Head of caudate nucleus (tissue), 42 donors: ENCODE measurements at regions not wholly inside any gene's neighbourhood (a gene's known extent, or its start where the extent isn't known, plus 50 kb on each side); places are given as distances from the start of the nearest gene placed in this dataset.
A peak's percentile ranks its signal among the peaks of the same experiment; 100 is the strongest.
"Not testable (repeated sequence)": the region's sequence is repeated elsewhere in the genome, so short reads cannot be mapped to it uniquely, and the experiment has no call there.

Experiments used
- DNase-seq, 42 donors: peaks; one replicate each; pipeline versions ENCODE4 v3.0.0 to v3.0.0-alpha.2; 2020 to 2021; ENCODE audit warnings: mixed read lengths in 7 of 42
- intact Hi-C: fragments of 100-400 bp; cut with DNase I; formaldehyde crosslinking; loops from one replicate; pipeline ENCODE4 v1.15.0; 2022

DNA sequence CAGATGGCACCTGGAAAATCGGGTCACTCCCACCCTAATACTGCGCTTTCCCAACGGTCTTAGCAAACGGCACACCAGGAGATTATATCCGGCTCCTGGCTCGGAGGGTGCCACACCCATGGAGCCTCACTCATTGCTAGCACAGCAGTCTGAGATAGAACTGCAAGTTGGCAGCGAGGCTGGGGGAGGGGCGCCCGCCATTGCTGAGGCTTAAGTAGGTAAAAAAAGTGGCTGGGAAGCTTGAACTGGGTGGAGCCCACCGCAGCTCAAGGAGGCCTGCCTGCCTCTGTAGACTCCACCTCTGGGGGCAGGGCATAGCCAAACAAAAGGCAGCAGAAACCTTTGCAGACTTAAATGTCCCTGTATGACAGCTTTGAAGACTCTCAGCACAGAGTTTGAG, 189.6 kb upstream of the GPR149 start:
- DNase-seq, intact Hi-C loops: not testable (repeated sequence)

DNA sequence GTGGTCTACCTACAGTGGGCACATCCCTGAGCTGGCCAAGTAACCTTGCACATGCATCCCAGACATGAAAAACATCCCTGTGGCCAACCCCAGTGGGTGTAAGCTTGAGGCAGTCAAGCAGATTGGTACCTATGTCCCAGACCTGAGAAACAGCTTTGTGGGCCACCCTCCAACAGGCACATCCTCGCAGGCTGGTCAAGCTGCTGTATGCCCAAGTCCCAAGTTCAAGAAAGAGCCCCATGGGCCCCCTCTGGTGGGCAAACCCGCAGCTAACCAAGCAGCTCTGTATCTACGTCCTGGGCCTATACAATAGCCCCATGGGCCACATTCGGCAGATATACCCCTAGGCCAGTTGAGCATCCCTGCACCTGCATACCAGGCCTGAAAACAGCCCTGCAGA, 186.3 kb upstream of the GPR149 start:
- intact Hi-C loops: no loop called here
- no peak for DNase-seq

DNA sequence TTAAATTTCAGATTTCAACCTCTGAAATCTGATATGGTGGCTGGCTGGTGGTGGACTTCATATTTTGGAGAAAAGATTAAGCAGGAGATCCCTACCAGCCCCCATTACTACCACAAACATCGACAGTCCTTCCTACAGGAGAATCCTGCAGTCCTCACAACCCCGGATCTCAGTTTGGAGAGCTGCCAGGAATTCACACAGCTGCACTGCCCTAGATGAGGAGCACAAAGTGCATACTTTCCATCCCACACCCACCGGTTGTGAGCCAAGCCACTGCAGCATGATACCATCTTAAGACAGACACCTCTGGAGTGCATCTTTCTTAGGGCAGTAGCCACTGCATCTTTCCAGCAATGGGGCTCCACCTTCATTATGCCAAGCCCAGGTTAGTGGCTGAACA, 185.5 kb upstream of the GPR149 start:
- no peak for DNase-seq
- intact Hi-C loops: no loop called here

- DNase-seq: peak in 3 of 42 donors; percentile 2 to 20 (median 5)
- intact Hi-C loops: no loop called here
Measured at GRCh38 chr3:154614601-154615000, 184.6 kb upstream of the GPR149 start.

- intact Hi-C loops: no loop called here
- DNase-seq: peak in 1 of 42 donors; percentile 12
Measured at GRCh38 chr3:154614078-154614477, 184.1 kb upstream of the GPR149 start.

DNA sequence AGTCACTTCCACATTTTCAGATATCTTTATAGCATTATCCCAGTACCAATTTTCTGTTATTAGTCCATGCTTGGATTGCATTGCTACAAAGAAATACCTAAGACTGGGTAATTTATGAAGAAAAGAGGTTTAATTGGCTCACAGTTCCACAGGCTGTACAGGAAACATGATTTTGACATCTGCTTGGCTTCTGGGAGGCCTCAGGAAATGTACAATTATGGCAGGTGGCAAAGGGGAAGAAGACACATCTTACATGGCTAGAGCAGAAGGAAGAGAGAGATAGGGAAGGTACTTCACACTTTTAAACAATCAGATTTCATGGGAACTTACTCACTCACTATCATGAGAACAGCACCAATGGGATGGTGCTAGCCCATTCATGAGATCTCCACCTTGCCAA, 172.3 kb upstream of the GPR149 start:
- no peak for DNase-seq
- intact Hi-C loops: no loop called here

DNA sequence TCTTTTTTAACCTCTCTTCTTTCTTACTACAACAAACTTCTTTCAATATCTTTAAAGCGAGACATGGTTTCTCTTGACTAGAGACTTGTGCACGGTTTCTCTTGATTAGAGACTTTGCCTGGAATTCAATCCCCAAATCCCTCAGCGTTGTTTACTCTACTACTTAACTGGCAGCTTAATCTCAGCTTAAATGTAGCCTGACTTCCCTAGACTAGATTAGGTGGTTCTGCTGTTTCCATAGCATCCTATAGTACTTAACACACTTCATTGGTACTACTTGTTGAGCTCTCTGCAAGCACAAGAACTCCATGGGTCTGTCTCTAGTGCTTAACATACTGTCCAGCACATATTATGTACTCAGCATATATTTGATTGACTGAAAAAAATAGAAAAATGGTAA, 168.2 kb upstream of the GPR149 start:
- intact Hi-C loops: no loop called here

DNA sequence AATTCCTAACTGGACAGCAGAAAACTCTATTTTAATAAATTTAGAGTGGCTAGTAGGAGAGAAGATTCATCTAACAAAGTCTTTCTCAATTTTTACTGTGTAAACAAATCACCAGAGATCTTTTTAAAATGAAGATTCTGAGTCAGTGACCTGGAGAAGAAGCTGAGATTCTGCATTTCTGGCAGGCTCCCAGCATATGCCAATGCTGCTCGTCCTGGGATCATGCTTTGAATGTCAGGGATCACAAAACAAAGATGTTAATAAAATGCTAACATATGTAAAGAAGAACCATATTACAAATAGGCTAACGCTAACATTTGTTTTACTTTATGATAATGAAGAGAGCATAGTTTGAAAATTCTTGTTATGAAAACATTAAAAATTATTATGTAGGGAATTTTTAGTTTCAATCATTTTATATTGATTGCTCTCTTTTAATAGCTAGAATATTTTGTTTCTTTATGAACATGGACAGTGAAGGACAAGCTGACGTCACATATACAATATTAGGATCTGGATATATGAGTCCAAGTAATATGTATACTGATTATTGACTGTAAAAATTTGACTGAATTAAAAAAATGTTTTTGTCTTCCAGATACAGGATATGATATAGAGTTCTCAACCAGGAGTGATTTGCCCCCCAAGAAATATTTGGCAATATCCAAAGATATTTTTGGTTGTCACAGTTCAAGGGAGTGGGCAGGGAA, 160.8 kb upstream of the GPR149 start:
- intact Hi-C loops: no loop called here
- no peak for DNase-seq

More for the DNA sequence above, 168.2 kb upstream of the GPR149 start:
- no peak for DNase-seq

- no peak for DNase-seq
- intact Hi-C loops: no loop called here
Measured at GRCh38 chr3:154588831-154589230, 158.8 kb upstream of the GPR149 start.

DNA sequence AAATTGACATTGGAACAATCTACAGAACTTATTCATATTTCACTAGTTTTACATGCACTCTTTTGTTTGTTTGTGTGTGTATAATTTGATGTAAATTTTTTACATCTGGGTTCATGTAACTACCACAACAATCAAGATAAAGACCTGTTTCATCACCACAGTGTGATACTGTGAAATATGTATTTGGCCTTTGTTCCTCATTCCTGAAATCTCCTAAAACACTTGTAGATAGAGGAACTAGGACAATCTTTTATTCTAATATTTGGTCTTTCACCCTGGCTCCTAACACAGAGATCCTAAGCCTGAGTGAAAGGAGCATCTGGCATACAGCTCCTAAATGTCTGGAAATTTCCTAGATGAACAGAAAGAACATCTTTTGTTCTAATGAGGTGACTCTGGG, 155.0 kb upstream of the GPR149 start:
- no peak for DNase-seq
- intact Hi-C loops: no loop called here

DNA sequence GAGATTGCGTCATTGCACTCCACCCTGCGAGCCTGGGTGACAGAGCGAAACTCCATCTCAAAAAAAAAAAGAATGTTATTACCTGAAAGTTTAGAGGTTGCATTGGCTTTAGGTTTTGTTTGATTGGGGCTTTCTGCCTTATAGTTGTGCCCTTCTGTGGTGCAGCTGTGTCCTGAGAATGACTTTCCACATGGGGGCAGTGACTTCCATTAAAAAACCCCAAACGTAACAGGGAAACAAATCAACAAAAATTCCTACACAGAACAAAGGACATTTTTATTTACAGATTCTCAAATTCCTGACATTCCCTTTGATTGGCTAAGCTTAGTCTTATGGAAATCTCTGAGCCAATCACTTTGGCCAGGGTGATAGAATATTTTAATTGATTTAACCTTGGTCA, 154.1 kb upstream of the GPR149 start:
- no peak for DNase-seq
- intact Hi-C loops: no loop called here

GRCh38 chr3:154583086-154583634, 153.2 kb upstream of the GPR149 start:
- intact Hi-C loops: no loop called here
- DNase-seq: no peak

DNA sequence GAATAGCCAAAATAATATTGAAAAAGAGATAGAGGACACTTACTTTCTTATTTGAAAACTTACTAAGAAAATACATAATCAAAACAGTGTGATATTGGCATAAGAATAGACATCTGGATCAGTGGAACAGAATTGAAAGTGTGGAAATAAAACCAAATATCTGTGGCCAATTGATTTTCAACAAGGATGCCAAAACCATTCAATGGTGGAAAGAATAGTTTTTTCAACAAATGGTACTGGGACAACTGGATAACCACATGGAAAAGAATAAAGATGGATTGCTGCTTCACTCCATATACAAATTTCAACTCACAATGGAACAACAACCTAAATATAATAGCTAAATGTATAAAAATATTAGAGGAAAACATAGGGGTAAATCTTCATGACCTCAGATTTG, 152.5 kb upstream of the GPR149 start:
- intact Hi-C loops: no loop called here
- DNase-seq: no peak

GRCh38 chr3:154571553-154572226, 141.7 kb upstream of the GPR149 start:
- intact Hi-C loops: no loop called here
- DNase-seq: no peak

DNA sequence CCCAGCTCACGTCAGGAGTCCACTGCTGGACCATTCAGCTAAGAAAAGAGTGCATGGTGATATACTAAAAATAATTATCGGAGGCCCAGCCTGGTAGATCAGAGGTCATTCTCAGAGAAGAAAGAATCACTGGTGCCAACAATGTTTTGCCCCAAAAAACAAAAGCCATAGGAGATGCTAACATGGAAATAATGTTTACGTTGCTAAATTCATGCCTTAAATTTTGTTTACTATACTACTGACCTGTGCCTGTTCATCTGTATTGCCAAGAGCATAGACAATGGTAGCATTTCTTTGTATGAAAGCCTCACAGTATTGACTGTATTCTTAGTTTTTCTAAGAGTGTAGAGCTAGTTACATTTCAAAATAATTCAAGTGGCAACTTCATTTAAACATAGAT, 138.1 kb upstream of the GPR149 start:
- intact Hi-C loops: no loop called here

GRCh38 chr3:154559623-154560022, 129.6 kb upstream of the GPR149 start:
- intact Hi-C loops: no loop called here
- no peak for DNase-seq

More for the DNA sequence above, 138.1 kb upstream of the GPR149 start:
- no peak for DNase-seq

DNA sequence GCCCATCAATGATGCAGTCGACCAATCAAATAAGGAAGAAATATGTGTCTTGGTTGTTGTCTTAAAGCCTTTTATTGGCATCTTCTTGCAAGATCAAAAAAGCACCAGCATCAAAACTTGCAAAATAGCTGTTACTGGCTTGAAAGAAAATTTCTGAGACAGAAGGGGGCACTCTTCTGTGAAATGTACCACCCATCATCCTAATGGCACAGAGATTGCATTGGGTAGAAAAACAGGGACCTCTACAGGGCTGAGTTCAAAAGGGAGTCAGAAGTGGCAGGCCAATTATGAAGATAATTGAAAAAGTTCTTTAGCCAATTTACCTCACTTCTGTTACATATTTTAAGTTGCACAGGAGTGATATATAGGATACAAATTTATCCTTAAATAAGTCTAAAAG, 122.3 kb upstream of the GPR149 start:
- no peak for DNase-seq
- intact Hi-C loops: no loop called here

DNA sequence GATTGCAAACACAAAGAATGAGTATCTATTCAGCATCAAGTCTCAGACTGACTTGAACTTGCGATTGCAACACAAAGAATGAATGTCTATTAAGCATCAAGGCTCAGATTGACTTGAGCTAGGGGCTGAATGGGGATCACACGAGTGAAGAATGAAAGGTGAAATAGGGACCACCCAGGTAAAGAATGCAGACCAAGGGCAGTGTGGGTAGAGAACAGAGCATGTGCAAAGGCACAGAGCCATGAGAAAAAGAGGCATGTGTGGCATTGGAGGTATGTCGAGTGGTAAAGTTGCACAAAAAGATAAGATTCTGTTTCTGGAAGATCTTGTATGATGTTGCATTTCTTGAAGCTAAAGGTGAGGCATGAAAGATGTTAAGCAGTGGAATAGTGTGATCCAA, 119.4 kb upstream of the GPR149 start:
- DNase-seq: no peak
- intact Hi-C loops: no loop called here

DNA sequence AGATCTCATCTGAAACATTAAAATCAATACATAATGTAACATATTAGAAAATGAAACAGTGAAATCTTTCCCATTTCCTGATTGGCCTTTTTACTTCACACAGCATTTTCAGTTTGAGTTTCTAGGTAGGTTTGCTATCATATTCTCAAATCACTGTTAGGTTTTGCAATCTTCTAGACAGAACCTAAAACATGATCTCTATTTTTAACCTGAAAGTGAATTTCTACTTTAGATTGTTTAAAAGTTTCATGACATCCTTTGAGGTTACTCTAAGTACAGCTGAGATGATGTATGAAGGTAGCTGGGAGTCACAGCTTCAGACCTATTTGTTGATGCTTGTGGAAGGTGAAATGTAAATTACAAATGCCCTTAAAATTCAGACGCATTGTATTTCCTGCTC, 118.4 kb upstream of the GPR149 start:
- intact Hi-C loops: no loop called here
- DNase-seq: no peak

DNA sequence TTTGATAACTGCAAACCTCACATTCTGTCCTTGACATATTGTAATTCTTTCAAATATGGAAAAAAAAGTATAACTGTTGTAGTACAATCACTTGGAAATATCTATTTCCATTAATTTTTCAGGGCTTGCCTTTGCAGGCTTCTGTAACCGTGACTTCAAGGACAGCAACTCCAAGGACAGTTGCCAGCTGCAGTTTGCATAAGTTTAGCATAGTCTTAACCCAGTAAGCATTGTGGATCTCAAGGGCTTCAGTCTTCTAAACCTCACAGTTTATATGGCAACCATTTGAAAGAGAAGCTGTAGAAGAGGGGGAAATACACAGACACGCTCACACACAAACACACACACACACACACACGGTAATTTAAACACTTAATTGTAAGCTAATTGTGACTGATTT, 112.8 kb upstream of the GPR149 start:
- no peak for DNase-seq
- intact Hi-C loops: no loop called here
